Naive B cell (primary cell): ENCODE measurements at regions not wholly inside any gene's neighbourhood (a gene's known extent, or its start where the extent isn't known, plus 50 kb on each side); places are given as distances from the start of the nearest gene placed in this dataset.
"Not testable (repeated sequence)": the region's sequence is repeated elsewhere in the genome, so short reads cannot be mapped to it uniquely, and the experiment has no call there.

Experiments used
- ATAC-seq, 2 donors: fragments of 150-1000 bp; cut with Tn5 transposase; 2 replicates each; pipeline ENCODE4 v1.10.0; 2021; ENCODE audit warnings: low read depth in 2 of 2, mild to moderate bottlenecking in 2 of 2, moderate library complexity in 2 of 2
- DNase-seq: peaks from one replicate; pipeline ENCODE4 v3.0.0; 2022
- H3K27ac Mint-ChIP-seq, 6 donors: one replicate each; pipeline ENCODE4 v1.8.0; 2020 to 2022; ENCODE audit warnings: mild to moderate bottlenecking in 6 of 6, mixed read lengths in 6 of 6, moderate library complexity in 5 of 6, inconsistent platforms in 2 of 6
- H3K27me3 Mint-ChIP-seq, 3 donors: one replicate each; pipeline ENCODE4 v1.8.0; 2021 to 2022; ENCODE audit warnings: mixed read lengths in 3 of 3, mild to moderate bottlenecking in 1 of 3
- H3K36me3 Mint-ChIP-seq, 2 donors: one replicate each; pipeline ENCODE4 v1.8.0; 2020 to 2022; ENCODE audit warnings: mixed read lengths in 2 of 2, inconsistent platforms in 1 of 2, mild to moderate bottlenecking in 1 of 2
- H3K4me1 Mint-ChIP-seq, 3 donors: one replicate each; pipeline ENCODE4 v1.8.0; 2020 to 2022; ENCODE audit warnings: mixed read lengths in 3 of 3, inconsistent platforms in 1 of 3, mild to moderate bottlenecking in 1 of 3, moderate library complexity in 1 of 3
- H3K4me3 Mint-ChIP-seq, 8 donors: one replicate each; pipeline ENCODE4 v1.8.0; 2020 to 2022; ENCODE audit warnings: mild to moderate bottlenecking in 8 of 8, mixed read lengths in 8 of 8, moderate library complexity in 8 of 8, inconsistent platforms in 2 of 8
- H3K9me3 Mint-ChIP-seq, 7 donors: one replicate each; pipeline ENCODE4 v1.8.0; 2020 to 2022; ENCODE audit warnings: mixed read lengths in 7 of 7, mild to moderate bottlenecking in 5 of 7, inconsistent platforms in 2 of 7, moderate library complexity in 1 of 7

- H3K4me3 Mint-ChIP-seq, H3K9me3 Mint-ChIP-seq, DNase-seq, H3K36me3 Mint-ChIP-seq, ATAC-seq, H3K27me3 Mint-ChIP-seq: not testable (repeated sequence)
- Mint-ChIP-seq H3K27ac (peak overlapping the region in 2 of 6 donors; percentile 8 to 17), H3K4me1 (peaks cover 8 to 17% (median 9%) of the 10 kb centered on the region in 3 donors)
Measured at GRCh38 chr6:135112951-135113350, 58.3 kb upstream of the HBS1L start.

GRCh38 chr6:135110261-135110781 lies 55.7 kb upstream of the HBS1L start:
- H3K9me3 Mint-ChIP-seq, ATAC-seq, H3K27me3 Mint-ChIP-seq, H3K36me3 Mint-ChIP-seq, DNase-seq: not testable (repeated sequence)
- H3K4me3 Mint-ChIP-seq, result peak overlapping the region in 1 of 8 donors; percentile 15
- H3K27ac Mint-ChIP-seq, result peak overlapping the region in 2 of 6 donors; percentile 24 to 62
- H3K4me1 Mint-ChIP-seq, result peaks cover 2 to 14% (median 9%) of the 10 kb centered on the region in 3 donors

DNA sequence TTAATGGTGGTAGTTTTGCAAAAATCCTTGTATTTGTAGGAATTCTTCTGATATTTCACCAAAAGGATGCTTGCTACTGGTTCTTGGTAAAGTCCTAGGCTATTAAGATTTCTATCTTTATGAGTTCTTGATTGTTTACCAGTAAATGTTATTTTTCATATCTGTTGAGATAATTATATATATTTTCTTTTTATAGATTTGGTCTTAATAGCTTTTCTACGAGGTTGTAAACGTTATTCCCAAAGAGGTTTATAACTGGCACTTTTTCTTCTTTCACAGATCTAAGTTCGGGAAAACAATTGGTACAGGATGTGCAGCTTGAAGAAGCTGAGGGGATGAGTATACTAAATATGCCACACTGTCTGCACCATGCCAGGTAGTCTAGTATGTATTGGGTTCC lies 55.1 kb upstream of the HBS1L start:
- Mint-ChIP-seq H3K9me3 (peaks cover 0 to 3% (median 0%) of the 10 kb centered on the region in 7 donors), H3K36me3 (no peaks in the 10 kb centered on the region), H3K27me3 (no peaks in the 10 kb centered on the region), H3K27ac (no peak overlapping the region), H3K4me1 (peaks cover 3 to 13% (median 8%) of the 10 kb centered on the region in 3 donors), H3K4me3 (no peak overlapping the region)
- ATAC-seq, result no peak
- DNase-seq, result no peak

DNA sequence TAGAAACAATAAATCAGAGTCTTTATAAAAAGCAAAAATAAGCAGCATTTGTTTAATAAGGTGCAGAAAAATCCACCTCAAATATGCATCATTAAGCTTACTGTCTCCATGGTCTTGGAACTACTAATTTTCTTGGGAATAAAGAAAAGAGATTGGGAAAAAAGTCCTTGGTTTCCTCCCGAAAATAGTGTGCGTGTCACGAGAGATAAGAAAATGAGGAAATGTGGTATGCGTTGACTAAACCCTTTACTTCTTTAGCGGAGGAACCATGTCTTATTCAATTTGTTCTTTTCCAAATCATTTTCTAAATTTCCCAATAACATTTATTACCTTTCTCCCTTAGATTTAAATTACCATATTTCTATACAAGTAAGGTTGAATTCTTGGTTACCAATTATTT lies 54.1 kb upstream of the HBS1L start:
- Mint-ChIP-seq H3K4me3 (no peak overlapping the region), H3K9me3 (peaks cover 0 to 3% (median 0%) of the 10 kb centered on the region in 7 donors), H3K27ac (no peak overlapping the region), H3K27me3 (no peaks in the 10 kb centered on the region), H3K36me3 (no peaks in the 10 kb centered on the region), H3K4me1 (peaks cover 3 to 5% (median 4%) of the 10 kb centered on the region in 3 donors)
- DNase-seq (no peak), ATAC-seq (no peak)

- no peak overlapping the region for H3K27ac Mint-ChIP-seq
- peak overlapping the region in 1 of 8 donors; percentile 7 for H3K4me3 Mint-ChIP-seq
- no peak for ATAC-seq
- no peaks in the 10 kb centered on the region for H3K27me3 Mint-ChIP-seq
- H3K36me3 Mint-ChIP-seq, result no peaks in the 10 kb centered on the region
- H3K9me3 Mint-ChIP-seq, result peaks cover 0 to 2% (median 0%) of the 10 kb centered on the region in 7 donors
- DNase-seq, result no peak
- peaks cover 7 to 17% (median 15%) of the 10 kb centered on the region in 3 donors for H3K4me1 Mint-ChIP-seq
Measured at GRCh38 chr6:135106611-135107010, 52.0 kb upstream of the HBS1L start.

DNA sequence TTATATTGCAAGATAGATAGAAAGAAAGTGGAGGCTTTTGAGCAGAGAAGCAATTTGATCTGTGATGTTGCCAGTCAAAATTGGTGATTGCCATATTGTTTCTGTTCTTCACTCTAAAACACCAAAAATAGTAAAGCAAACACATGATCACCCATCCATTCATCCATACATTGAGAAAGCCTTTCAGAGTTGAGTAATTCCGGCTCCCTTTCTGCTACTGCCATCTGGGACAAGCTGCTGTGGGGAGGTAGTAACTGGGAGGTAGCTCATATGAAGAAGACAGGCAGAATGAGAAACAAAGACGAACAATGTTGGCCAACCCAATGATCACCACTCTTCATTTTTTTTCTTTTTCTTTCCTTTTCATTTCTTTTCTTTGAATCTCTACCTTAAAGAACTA lies 51.1 kb upstream of the HBS1L start:
- ATAC-seq, result no peak
- Mint-ChIP-seq H3K27me3 (no peaks in the 10 kb centered on the region), H3K4me3 (peak overlapping the region in 1 of 8 donors; percentile 2), H3K9me3 (peaks cover 0 to 2% (median 0%) of the 10 kb centered on the region in 7 donors), H3K27ac (no peak overlapping the region), H3K4me1 (peaks cover 7 to 17% (median 15%) of the 10 kb centered on the region in 3 donors), H3K36me3 (no peaks in the 10 kb centered on the region)
- DNase-seq, result no peak

GRCh38 chr6:135105299-135105698 lies 50.7 kb upstream of the HBS1L start:
- H3K27me3 Mint-ChIP-seq, result no peaks in the 10 kb centered on the region
- no peaks in the 10 kb centered on the region for H3K36me3 Mint-ChIP-seq

More at GRCh38 chr6:135105299-135105698, 50.7 kb upstream of the HBS1L start:
- ATAC-seq (no peak), DNase-seq (no peak)
- Mint-ChIP-seq H3K4me1 (peaks cover 7 to 17% (median 15%) of the 10 kb centered on the region in 3 donors), H3K27ac (no peak overlapping the region), H3K4me3 (no peak overlapping the region), H3K9me3 (peaks cover 0 to 2% (median 0%) of the 10 kb centered on the region in 7 donors)
